Lung (tissue), 11 donors: ENCODE measurements at regions not wholly inside any gene's neighbourhood (a gene's known extent, or its start where the extent isn't known, plus 50 kb on each side); places are given as distances from the start of the nearest gene placed in this dataset.

Experiments
- ATAC-seq: fragments of 200-7000 bp; cut with Tn5 transposase; one replicate; pipeline ENCODE4 v1.9.1; 2020; ENCODE audit warnings: moderate number of reproducible peaks; ENCODE audit not compliant: insufficient read depth, low FRiP score
- DNase-seq, 3 donors: peaks; one replicate each; pipeline ENCODE4 v3.0.0-alpha.2; 2013 to 2017
- H3K27ac ChIP-seq, 2 donors: one replicate each; pipeline ENCODE4 v1.5.1; 2013; ENCODE audit warnings: mild to moderate bottlenecking in 2 of 2, moderate library complexity in 2 of 2, control low read depth in 1 of 2, inconsistent platforms in 1 of 2, low read depth in 1 of 2, low read length in 1 of 2
- H3K27me3 ChIP-seq, 3 donors: one replicate each; pipeline ENCODE4 v1.5.1; 2013; ENCODE audit warnings: low read length in 2 of 3; ENCODE audit not compliant: control insufficient read depth in 3 of 3, insufficient read depth in 3 of 3
- H3K36me3 ChIP-seq, 4 donors: one replicate each; pipeline ENCODE4 v1.5.1; 2013; ENCODE audit warnings: low read length in 4 of 4, mild to moderate bottlenecking in 1 of 4, moderate library complexity in 1 of 4; ENCODE audit not compliant: control insufficient read depth in 4 of 4, insufficient read depth in 4 of 4
- H3K4me1 ChIP-seq, 5 donors: one replicate each; pipeline ENCODE4 v1.5.1; 2013; ENCODE audit warnings: low read length in 5 of 5, mild to moderate bottlenecking in 2 of 5, moderate library complexity in 1 of 5; ENCODE audit not compliant: control insufficient read depth in 5 of 5, insufficient read depth in 5 of 5
- H3K4me3 ChIP-seq: one replicate; pipeline ENCODE4 v1.5.1; 2013; ENCODE audit warnings: mild to moderate bottlenecking, control low read depth, moderate library complexity
- H3K9ac ChIP-seq, 2 donors: one replicate each; pipeline ENCODE4 v1.5.1; 2013; ENCODE audit warnings: low read length in 2 of 2, control low read depth in 1 of 2; ENCODE audit not compliant: insufficient read depth in 1 of 2
- H3K9me3 ChIP-seq, 4 donors: one replicate each; pipeline ENCODE4 v1.5.1; 2013; ENCODE audit warnings: low read length in 3 of 4, mild to moderate bottlenecking in 1 of 4, moderate library complexity in 1 of 4; ENCODE audit not compliant: control insufficient read depth in 4 of 4, insufficient read depth in 3 of 4
- WGBS, 2 donors: extraction: QIAGEN DNeasy Blood & Tissue Kit; methylation state at CpG; one replicate each; pipeline ENCODE4 v1.1.7; 2013; 5-methylcytosine and 5-hydroxymethylcytosine counted together
- TF ChIP-seq, protein P1 (sequence below): IDR thresholded peaks from 2 replicates; pipeline ENCODE4 v1.5.1; 2012; ENCODE audit warnings: mild to moderate bottlenecking; ENCODE audit errors: control extremely low read depth, extremely low read depth
- donor health status: control.
- donor health status: control.
- donor health status: Bipolar disorder and iron deficiency.
- donor health status: healthy.
- donor health status: DM: yes; HTN: yes; CAD: no.

DNA sequence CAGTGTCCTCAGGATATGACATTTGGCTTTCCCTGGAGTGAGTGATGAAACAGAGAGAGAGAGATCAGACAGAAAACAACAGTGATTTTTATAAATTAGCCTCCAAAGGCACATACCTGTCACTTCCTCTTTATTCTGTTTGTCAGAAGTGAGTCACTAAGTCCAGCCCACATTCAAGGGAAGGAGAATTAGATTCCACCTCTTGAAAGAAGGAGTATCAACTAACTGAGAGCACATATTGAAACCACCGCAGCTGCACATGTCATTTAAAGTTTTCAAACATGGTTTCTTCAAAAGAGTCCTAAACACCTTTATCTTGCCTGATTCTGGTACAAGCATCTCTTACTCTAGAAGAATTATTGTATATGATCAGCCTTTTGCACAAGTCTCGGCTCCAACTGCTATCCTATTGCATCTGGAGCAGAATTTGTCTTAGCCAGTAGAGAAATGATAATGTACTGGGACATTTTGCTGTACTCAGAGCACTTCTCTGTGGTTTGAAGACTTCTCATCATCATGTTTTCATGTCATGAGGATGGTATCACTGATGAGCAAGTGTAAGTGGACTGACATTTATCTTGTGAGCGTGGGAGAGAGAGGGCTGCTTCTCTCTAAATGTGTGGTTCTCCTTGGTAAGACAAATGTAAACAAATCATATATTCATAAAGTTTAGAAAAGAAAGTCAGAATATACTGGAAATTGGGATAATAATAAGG, 338.9 kb upstream of the CFAP20DC start:
- ATAC-seq (no peak), DNase-seq (no peak)
- 80 to 89% methylated on average over 3 of the region's 3 CpGs for WGBS, 2 donors
- Histone ChIP-seq H3K27ac (no peak overlapping the region), H3K4me1 (no peaks in the 10 kb centered on the region), H3K27me3 (no peaks in the 10 kb centered on the region), H3K4me3 (no peak overlapping the region), H3K9ac (no peak overlapping the region), H3K36me3 (no peaks in the 10 kb centered on the region), H3K9me3 (no peaks in the 10 kb centered on the region)
- TF ChIP-seq, protein P1, sequence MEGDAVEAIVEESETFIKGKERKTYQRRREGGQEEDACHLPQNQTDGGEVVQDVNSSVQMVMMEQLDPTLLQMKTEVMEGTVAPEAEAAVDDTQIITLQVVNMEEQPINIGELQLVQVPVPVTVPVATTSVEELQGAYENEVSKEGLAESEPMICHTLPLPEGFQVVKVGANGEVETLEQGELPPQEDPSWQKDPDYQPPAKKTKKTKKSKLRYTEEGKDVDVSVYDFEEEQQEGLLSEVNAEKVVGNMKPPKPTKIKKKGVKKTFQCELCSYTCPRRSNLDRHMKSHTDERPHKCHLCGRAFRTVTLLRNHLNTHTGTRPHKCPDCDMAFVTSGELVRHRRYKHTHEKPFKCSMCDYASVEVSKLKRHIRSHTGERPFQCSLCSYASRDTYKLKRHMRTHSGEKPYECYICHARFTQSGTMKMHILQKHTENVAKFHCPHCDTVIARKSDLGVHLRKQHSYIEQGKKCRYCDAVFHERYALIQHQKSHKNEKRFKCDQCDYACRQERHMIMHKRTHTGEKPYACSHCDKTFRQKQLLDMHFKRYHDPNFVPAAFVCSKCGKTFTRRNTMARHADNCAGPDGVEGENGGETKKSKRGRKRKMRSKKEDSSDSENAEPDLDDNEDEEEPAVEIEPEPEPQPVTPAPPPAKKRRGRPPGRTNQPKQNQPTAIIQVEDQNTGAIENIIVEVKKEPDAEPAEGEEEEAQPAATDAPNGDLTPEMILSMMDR = no peak

DNA sequence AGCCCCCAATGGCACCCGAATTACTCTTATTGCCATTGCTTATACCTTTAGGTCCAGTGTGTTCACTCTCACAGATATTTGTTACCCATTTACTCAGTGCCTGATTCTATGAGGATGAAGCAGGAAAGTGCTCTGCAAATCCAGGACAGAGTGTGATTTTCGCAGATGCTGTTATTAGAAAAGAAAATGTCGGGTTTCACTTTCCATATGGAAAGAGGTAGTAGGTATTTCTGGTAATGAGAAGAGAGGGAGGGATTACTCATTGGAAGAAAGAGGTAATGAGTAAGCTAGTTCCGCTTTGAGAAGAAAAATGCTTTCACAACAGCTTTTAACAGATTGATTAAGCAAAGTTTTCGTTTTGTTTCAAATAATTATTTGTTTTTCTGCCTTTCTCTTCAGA, 336.3 kb upstream of the CFAP20DC start:
- Histone ChIP-seq H3K9me3 (no peaks in the 10 kb centered on the region), H3K27ac (no peak overlapping the region), H3K27me3 (no peaks in the 10 kb centered on the region), H3K4me1 (no peaks in the 10 kb centered on the region), H3K4me3 (no peak overlapping the region), H3K36me3 (no peaks in the 10 kb centered on the region), H3K9ac (no peak overlapping the region)
- ATAC-seq (no peak), DNase-seq (no peak)
- WGBS, 2 donors = 74 to 75% methylated on average over 5 of the region's 5 CpGs
- TF ChIP-seq, protein P1 = no peak

DNA sequence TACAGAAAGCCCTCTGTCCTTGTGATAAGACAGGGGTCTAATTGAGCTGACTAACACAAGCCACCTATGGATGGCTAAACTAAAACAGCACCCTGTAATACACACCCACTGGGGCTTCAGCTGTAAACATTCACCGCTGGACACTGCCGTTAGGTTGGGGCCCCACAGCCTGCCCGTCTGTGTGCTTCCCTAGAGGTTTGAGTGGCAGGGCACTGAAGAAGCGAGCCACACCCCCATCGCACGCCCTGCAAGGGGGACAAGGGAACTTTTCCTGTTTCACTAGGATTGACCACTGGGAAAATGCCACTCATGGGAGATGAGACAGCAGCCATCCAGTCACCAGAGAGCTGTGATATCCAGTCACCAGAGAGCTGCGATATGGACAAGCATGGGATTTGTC, 335.7 kb upstream of the CFAP20DC start:
- ATAC-seq = no peak
- H3K4me1 ChIP-seq = no peaks in the 10 kb centered on the region
- no peak overlapping the region for H3K4me3 ChIP-seq
- H3K36me3 ChIP-seq = no peaks in the 10 kb centered on the region
- no peak for DNase-seq
- TF ChIP-seq, protein P1 = no peak
- no peaks in the 10 kb centered on the region for H3K9me3 ChIP-seq
- no peak overlapping the region for H3K27ac ChIP-seq
- 90% methylated on average over 7 of the region's 7 CpGs for WGBS, 2 donors
- no peaks in the 10 kb centered on the region for H3K27me3 ChIP-seq
- H3K9ac ChIP-seq = no peak overlapping the region

DNA sequence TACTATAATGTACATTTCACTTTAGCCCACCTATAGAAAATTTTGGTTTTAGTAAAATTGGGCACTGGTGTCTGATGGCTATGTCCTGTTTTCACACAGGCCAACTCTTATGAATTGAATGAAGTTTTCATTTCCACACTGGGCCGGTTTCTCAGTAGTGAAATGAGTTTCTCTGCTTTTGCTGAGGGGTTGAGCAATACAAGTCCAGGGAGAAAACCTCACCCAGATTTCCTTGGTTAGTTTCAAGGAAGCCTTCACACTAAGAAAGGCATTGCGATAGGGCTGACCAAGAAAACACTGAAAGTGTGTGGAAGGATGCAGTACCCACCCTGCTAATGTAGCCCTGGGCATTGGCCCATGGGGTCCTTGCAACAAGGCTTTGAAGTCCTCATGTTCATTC, 331.5 kb upstream of the CFAP20DC start:
- Histone ChIP-seq H3K4me1 (no peaks in the 10 kb centered on the region), H3K27ac (no peak overlapping the region), H3K4me3 (no peak overlapping the region), H3K9ac (no peak overlapping the region), H3K9me3 (no peaks in the 10 kb centered on the region), H3K27me3 (no peaks in the 10 kb centered on the region), H3K36me3 (no peaks in the 10 kb centered on the region)
- WGBS, 2 donors = 68 to 80% methylated on average over 2 of the region's 2 CpGs
- DNase-seq (no peak), ATAC-seq (no peak)
- TF ChIP-seq, protein P1 = no peak
